Kidney epithelial cell (primary cell): ENCODE measurements at regions not wholly inside any gene's neighbourhood (a gene's known extent, or its start where the extent isn't known, plus 50 kb on each side); places are given as distances from the start of the nearest gene placed in this dataset.
"Not testable (repeated sequence)": the region's sequence is repeated elsewhere in the genome, so short reads cannot be mapped to it uniquely, and the experiment has no call there.

Experiments used
- DNase-seq: peaks from one replicate; pipeline ENCODE4 v3.0.0-alpha.2; 2010; ENCODE audit warnings: low read depth
- H3K27me3 ChIP-seq: 2 replicates; pipeline ENCODE4 v1.6.0; 2011; ENCODE audit warnings: low read length; ENCODE audit not compliant: control insufficient read depth, insufficient read depth
- H3K36me3 ChIP-seq: 2 replicates; pipeline ENCODE4 v1.5.1; 2011; ENCODE audit warnings: low read length; ENCODE audit not compliant: control insufficient read depth, insufficient read depth
- H3K4me3 ChIP-seq: 2 replicates; pipeline ENCODE4 v1.5.1; 2011; ENCODE audit warnings: low read depth, mild to moderate bottlenecking, control low read depth, low read length
- TF ChIP-seq, protein P1 (sequence below): IDR thresholded peaks from 2 replicates; pipeline ENCODE4 v1.5.1; 2011; ENCODE audit warnings: mild to moderate bottlenecking, moderate library complexity, low read length, control low read depth, inconsistent platforms; ENCODE audit not compliant: insufficient read depth, poor library complexity, severe bottlenecking

DNA sequence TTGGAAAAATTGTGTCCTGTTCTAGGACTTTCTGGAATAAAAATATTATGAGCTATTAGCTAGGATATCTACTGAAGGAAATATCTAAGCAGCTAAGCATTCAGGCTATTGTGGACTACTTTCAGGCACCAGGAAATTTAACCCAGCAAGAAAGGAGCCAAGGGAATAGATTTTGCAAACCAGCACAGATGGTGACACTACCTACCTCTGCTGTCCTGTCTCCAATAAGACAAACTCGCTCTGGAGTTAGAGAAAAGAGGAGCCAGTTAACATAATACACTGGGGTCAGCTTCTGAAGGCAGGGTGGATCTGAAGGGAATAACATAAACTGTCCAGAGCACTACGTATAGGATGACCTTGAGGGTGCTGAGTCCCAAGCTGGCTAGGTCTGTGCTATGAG lies 223.7 kb upstream of the PRSS58 start:
- H3K36me3 ChIP-seq = no peaks in the 10 kb centered on the region
- no peak for DNase-seq
- TF ChIP-seq, protein P1, sequence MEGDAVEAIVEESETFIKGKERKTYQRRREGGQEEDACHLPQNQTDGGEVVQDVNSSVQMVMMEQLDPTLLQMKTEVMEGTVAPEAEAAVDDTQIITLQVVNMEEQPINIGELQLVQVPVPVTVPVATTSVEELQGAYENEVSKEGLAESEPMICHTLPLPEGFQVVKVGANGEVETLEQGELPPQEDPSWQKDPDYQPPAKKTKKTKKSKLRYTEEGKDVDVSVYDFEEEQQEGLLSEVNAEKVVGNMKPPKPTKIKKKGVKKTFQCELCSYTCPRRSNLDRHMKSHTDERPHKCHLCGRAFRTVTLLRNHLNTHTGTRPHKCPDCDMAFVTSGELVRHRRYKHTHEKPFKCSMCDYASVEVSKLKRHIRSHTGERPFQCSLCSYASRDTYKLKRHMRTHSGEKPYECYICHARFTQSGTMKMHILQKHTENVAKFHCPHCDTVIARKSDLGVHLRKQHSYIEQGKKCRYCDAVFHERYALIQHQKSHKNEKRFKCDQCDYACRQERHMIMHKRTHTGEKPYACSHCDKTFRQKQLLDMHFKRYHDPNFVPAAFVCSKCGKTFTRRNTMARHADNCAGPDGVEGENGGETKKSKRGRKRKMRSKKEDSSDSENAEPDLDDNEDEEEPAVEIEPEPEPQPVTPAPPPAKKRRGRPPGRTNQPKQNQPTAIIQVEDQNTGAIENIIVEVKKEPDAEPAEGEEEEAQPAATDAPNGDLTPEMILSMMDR = peak; percentile 19
- H3K27me3 ChIP-seq = no peaks in the 10 kb centered on the region
- H3K4me3 ChIP-seq = no peak overlapping the region

- no peaks in the 10 kb centered on the region for H3K36me3 ChIP-seq
- TF ChIP-seq, protein P1 = peak; percentile 60
- DNase-seq = no peak
- H3K27me3 ChIP-seq = no peaks in the 10 kb centered on the region
- no peak overlapping the region for H3K4me3 ChIP-seq
Observed at GRCh38 chr7:142478479-142479220, 220.8 kb upstream of the PRSS58 start.

DNA sequence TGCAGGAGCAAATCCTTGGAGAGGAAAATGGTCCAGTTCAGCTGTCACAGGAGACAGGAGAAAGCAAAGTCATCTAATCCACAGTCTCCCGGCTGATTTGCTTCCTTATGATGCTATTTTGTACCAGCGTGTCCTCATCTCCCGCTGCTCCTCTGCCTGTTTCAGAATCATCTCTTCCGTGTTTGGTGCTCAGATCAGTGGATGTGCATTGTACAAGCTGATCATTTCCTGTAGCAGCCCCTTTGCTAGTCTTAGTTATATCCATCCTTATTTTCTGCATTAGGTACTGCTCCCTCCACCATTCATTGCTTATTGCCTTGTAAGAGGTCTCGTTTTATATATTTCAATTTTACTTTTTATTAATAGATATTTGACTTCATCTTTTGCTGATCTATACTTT lies 219.9 kb upstream of the PRSS58 start:
- not testable (repeated sequence) for DNase-seq, H3K27me3 ChIP-seq, H3K4me3 ChIP-seq, H3K36me3 ChIP-seq

- no peaks in the 10 kb centered on the region for H3K36me3 ChIP-seq
- TF ChIP-seq, protein P1 = no peak
- no peaks in the 10 kb centered on the region for H3K27me3 ChIP-seq
- no peak for DNase-seq
- no peak overlapping the region for H3K4me3 ChIP-seq
Observed at GRCh38 chr7:142477079-142477651, 219.3 kb upstream of the PRSS58 start.

DNA sequence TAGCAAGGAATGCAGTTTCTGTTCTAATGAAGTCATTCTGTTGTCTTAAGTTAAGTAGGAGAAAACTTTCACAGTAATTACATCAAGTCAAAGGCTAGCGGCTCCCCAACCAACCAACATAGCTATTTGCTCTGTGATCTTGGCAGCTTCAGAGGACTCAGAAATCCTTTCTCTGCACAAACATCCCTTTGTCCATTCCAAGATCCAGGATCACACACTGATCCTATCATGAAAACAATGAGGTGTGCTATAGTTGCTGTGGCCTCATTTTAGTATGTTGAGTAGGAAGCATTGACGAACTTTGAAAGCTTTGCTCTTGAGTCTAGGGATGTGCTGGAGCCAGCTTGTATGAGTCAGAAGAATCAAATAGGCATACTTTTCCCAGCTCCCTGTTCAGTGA lies 218.2 kb upstream of the PRSS58 start:
- DNase-seq = no peak
- no peaks in the 10 kb centered on the region for H3K27me3 ChIP-seq
- no peak overlapping the region for H3K4me3 ChIP-seq
- TF ChIP-seq, protein P1 = no peak
- H3K36me3 ChIP-seq = no peaks in the 10 kb centered on the region

DNA sequence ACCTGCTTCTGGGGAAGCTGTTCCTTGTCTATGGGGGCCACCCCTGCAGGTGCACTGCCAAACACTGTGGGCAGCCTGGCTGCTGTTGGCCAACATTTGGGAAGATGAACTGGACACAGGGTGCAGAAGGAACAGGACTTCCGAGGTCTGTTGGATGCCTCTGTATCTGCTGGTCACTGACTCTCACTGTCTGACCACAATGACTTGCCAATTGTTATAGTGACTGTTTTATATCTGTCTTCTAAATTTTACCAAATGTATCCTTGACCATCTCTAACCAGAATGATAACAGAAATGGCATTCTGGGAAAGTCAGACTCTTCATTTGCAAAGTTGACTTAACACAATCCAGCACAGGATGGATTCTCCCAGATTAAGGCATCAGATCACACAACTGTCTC lies 214.0 kb upstream of the PRSS58 start:
- no peak for DNase-seq
- H3K4me3 ChIP-seq = no peak overlapping the region
- no peaks in the 10 kb centered on the region for H3K27me3 ChIP-seq
- TF ChIP-seq, protein P1 = no peak
- H3K36me3 ChIP-seq = no peaks in the 10 kb centered on the region
